ENCODE measurements at regions not wholly inside any gene's neighbourhood (a gene's known extent, or its start where the extent isn't known, plus 50 kb on each side); places are given as distances from the start of the nearest gene placed in this dataset. TPM values are rescaled to one million over a fixed set of nuclear protein-coding genes. Genes with fewer than 3 reads are reported as not detected.
"Not testable (repeated sequence)": the region's sequence is repeated elsewhere in the genome, so short reads cannot be mapped to it uniquely, and the experiment has no call there.

- H3K4me3 ChIP-seq; H3K36me3 ChIP-seq; H3K9me3 ChIP-seq; DNase-seq; H3K4me1 ChIP-seq (ENCODE audit: insufficient read depth); H3K27ac ChIP-seq; H3K27me3 ChIP-seq; intact Hi-C loops (cut with DNase I): not testable (repeated sequence)
- 48 to 54% (median 53%) methylated on average over 3 of the region's 5 CpGs for WGBS, 3 donors
Measured at GRCh38 chr9:67102506-67103276, 110.3 kb upstream of the SPATA31A3 start.

GRCh38 chr9:67091104-67091503 is 98.8 kb upstream of the SPATA31A3 start:
- H3K27me3 ChIP-seq; H3K9me3 ChIP-seq; H3K4me3 ChIP-seq; H3K4me1 ChIP-seq (ENCODE audit: insufficient read depth); intact Hi-C loops (cut with DNase I); H3K36me3 ChIP-seq; H3K27ac ChIP-seq: not testable (repeated sequence)
- 73 to 82% (median 76%) methylated on average over 4 to 7 of the region's 8 CpGs for WGBS, 3 donors
- DNase-seq = peak in 1 of 5 donors; percentile 21

- H3K36me3 ChIP-seq; DNase-seq; H3K27me3 ChIP-seq; H3K9me3 ChIP-seq; H3K4me3 ChIP-seq; intact Hi-C loops (cut with DNase I); H3K27ac ChIP-seq; H3K4me1 ChIP-seq (ENCODE audit: insufficient read depth): not testable (repeated sequence)
- WGBS, 3 donors = 73 to 93% (median 74%) methylated on average over 1 of the region's 1 CpG
Measured at GRCh38 chr9:67086862-67087261, 94.5 kb upstream of the SPATA31A3 start.

- H3K9me3 ChIP-seq; H3K27me3 ChIP-seq; H3K36me3 ChIP-seq; intact Hi-C loops (cut with DNase I); H3K4me1 ChIP-seq (ENCODE audit: insufficient read depth); H3K4me3 ChIP-seq; H3K27ac ChIP-seq; DNase-seq: not testable (repeated sequence)
- 51 to 55% (median 54%) methylated on average over 5 of the region's 5 CpGs for WGBS, 3 donors
Measured at GRCh38 chr9:67066140-67066539, 73.8 kb upstream of the SPATA31A3 start.

- H3K4me1 ChIP-seq (ENCODE audit: insufficient read depth); H3K9me3 ChIP-seq; H3K4me3 ChIP-seq; H3K36me3 ChIP-seq; H3K27ac ChIP-seq; intact Hi-C loops (cut with DNase I); H3K27me3 ChIP-seq: not testable (repeated sequence)
- WGBS, 3 donors = 0 to 1% (median 0%) methylated on average over 3 to 39 of the region's 78 CpGs
- DNase-seq = peak in 2 of 5 donors; percentile 17 to 30
Measured at GRCh38 chr9:67058898-67059715, 66.8 kb upstream of the SPATA31A3 start.

Small RNA genes in the stretch of these regions (small RNA-seq; reads per million reads assigned to genes)
- gene RN7SL422P = not detected
